Femur (tissue), 1 donor: ENCODE measurements at regions not wholly inside any gene's neighbourhood (a gene's known extent, or its start where the extent isn't known, plus 50 kb on each side); places are given as distances from the start of the nearest gene placed in this dataset.

Experiments
- DNase-seq: peaks from one replicate; pipeline ENCODE4 v3.0.0-alpha.2; 2017

DNA sequence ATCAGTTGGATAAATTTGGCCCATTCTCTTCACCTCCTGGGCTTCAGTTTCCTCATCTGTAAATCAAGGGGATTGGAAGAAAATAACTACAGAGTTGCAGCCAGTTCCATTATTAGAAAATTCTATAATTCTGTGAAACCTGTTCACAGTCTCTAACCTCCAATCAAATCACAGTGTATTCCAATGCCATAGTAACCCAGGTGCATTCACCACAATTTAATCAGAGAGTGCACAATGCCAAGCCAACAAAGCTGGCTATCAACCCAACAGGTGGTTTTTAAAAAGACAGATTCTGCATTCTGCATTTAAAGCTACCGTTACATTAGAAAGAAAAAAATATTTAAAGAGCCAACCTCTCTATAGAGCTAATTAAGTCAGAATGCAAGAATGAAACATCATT, 308.6 kb downstream of the RNF144A start:
- no peak for DNase-seq

DNA sequence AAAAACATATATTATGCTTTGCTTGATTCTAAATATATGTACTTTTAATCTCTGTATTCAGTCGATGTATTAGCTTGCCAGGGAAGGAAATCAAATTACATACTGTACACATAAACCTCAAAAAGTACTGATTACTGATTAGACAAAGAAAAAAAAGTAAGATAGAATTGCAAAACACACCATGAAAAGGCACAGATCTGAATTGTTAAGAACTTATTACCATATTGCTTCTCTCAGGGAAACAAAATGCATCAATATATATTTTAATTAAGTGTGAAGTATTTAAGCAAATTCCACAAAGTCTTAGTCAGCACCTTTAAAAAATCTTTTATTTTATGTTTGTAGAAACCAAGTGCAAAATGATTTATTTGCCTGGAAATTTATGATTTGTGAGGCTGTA, 309.3 kb downstream of the RNF144A start:
- DNase-seq = no peak

- DNase-seq = no peak
These were observed 315.9 kb downstream of the RNF144A start for GRCh38 chr2:7233126-7233525.

- DNase-seq = no peak
These were observed 320.3 kb downstream of the RNF144A start for GRCh38 chr2:7237466-7237865.

- DNase-seq = no peak
These were observed 321.9 kb downstream of the RNF144A start for GRCh38 chr2:7239078-7239477.

GRCh38 chr2:7241041-7241745, 324.0 kb downstream of the RNF144A start:
- DNase-seq = no peak

DNA sequence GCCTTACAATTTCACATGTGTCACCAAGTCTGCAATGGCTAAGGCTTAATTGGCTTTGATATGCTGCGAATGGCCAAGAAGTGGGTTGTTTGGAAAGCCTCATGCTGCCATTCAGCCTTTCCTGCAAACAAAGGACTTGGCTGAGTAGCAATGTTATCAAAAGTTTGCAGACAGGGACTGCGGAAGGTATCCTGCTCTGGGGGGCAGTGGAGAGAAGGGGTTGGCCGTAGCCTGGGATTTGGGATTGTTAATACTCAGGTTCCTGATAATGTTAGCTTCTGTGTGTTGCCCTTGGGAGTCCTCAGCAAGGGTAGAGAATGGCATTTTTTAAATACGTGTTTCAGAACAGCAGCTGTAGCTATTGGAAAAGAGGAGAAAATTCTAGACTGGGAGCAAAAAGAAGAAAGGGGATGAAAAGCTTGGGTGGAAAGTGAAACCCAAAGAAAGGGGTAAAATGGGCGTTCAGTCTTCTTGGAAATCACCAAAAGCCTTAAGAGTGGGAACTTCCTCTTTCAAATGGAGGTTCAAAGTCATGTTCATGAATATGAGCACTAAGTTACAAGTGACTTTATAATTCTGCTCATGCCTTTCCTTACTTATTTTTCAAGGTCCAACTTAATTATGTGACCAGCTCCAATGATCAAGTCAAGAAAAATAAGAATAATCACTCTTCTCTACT, 325.1 kb downstream of the RNF144A start:
- DNase-seq = no peak

- DNase-seq = no peak
These were observed 326.1 kb downstream of the RNF144A start for GRCh38 chr2:7243276-7243675.

GRCh38 chr2:7256377-7256776, 339.2 kb downstream of the RNF144A start:
- DNase-seq = no peak

GRCh38 chr2:7262727-7263126, 345.5 kb downstream of the RNF144A start:
- no peak for DNase-seq

- no peak for DNase-seq
These were observed 347.6 kb downstream of the RNF144A start for GRCh38 chr2:7264791-7265190.

- DNase-seq = no peak
These were observed 348.1 kb downstream of the RNF144A start for GRCh38 chr2:7265286-7265685.

DNA sequence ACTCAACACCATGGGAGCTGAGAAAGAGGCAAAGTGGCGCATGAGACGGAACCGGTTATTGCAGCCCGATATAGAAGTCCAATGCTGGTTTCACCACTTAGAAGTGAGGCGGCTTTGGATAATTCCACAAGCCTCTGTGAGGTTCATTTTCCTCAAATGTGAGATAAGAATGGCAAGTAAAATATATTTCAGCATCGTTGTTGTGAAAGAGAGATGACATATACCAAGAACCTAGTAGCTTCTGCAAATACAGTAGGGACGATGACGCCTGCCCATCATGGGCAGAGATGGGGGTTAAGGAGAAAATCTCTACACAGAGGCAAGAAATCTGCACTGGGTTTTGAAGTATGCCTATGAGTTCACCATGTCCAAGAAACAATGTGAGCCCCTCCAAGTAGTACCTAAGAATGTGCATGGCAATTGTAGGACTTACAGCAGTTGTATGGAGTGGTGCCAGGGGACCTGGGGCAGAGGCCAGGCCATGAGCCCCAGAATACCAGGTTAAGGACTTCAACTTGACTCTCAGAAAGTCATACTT, 352.0 kb downstream of the RNF144A start:
- no peak for DNase-seq

DNA sequence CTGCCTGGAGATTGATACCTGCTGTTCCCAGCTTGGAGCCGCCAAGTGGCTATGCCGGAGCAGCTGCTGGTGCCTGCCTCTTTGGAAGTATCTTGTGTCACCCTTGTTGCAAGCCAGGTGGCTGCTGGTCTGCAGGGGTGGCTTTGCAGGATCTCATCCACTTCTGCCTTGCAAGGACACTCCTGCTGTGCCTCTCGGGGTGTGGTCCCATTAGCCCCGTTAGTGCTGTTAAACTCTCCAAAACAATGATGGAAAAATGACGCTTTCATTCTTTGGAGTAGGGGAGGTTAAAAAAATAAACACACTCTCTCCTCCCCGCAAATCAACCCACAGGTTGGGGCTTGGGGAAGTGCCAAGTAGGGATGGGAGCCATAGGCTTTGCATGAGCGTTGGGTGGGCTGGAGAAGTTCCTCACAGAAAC, 352.8 kb downstream of the RNF144A start:
- no peak for DNase-seq

GRCh38 chr2:7272210-7272609, 355.0 kb downstream of the RNF144A start:
- no peak for DNase-seq

- DNase-seq = no peak
These were observed 361.8 kb downstream of the RNF144A start for GRCh38 chr2:7278984-7279383.

- no peak for DNase-seq
These were observed 362.3 kb downstream of the RNF144A start for GRCh38 chr2:7279421-7279949.

GRCh38 chr2:7280790-7281189, 363.6 kb downstream of the RNF144A start:
- DNase-seq = no peak

DNA sequence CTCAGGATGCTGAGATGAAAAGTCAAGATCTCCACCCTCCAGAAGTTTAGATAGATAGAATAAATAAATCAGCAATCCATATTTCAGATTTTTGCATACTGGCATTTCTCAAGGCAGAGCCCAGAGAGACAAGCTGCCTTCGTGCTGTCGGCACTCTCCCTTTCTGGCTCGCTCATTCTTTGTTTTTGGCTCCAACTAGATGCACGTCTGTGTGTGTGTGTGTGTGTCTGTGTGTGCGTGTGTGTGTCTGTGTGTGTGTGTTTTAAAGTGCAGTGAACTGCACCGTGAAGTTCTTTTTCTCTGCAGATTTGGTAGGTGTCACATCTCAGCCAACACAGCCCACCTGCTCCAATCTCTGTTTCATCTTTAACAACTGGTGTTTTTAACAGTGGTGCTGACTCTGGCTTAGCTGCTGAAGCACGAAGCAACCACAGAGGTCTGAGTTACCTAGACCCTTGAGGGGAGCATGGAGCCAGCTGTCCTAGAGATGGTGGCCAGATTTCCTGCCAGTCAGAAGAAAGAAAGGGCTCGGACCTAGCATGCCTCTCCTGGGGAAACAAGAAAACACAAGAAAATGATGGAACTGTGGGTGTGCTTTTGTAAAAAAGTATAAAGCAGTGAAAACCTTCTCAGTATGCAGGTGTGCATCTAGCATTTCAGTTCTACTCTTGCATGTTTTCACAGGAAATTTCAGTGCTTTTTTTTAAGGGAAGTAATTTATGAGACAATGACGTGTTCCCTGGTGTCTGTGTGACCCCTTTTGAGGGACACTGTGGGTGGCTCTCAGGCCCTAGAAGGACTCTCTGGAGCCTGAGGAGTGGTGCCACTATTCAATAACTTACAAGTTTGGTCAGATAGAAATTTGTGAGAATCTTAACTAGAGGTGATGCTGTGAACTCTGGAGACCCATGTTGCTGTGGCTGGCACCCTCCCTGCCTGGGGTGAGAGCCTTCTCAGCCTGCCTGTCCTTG, 364.3 kb downstream of the RNF144A start:
- DNase-seq = no peak

GRCh38 chr2:7286120-7286519, 368.9 kb downstream of the RNF144A start:
- no peak for DNase-seq

DNA sequence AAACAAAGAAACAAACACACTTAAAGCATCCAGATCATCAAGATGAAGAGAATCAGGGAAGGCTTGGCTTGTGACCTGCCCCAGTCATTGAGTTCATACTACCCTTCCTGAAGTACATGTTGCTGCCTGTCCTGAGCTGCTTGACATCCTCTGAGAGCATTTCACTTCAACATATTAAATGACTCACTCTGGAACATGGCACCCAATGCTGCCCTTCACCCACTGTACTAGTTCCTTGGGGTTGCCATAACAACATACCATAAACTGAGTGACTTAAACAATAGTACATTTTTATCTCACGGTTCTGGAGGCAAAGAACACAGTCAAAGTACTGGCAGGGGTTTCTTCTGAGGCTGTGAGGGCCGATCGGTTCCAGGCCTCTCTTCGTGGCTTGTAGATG, 371.3 kb downstream of the RNF144A start:
- DNase-seq = no peak

DNA sequence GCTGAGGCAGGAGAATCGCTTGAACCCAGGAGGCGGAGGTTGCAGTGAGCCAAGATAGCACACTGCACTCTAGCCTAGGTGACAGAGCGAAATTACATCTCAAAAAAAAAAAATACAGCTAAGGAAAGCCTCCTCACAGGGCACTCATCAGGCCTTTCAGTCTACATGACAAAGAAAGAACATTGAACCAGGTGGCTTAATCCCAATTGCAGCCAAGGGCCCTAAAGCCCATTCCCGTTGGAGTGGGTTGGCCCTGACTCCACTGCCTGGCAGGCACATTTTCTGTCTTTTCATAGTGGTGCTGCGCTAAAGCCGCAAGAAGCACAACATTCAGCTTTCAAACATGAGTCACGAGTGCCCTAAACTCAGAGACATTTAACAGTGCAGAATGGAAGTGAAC, 372.5 kb downstream of the RNF144A start:
- no peak for DNase-seq

DNA sequence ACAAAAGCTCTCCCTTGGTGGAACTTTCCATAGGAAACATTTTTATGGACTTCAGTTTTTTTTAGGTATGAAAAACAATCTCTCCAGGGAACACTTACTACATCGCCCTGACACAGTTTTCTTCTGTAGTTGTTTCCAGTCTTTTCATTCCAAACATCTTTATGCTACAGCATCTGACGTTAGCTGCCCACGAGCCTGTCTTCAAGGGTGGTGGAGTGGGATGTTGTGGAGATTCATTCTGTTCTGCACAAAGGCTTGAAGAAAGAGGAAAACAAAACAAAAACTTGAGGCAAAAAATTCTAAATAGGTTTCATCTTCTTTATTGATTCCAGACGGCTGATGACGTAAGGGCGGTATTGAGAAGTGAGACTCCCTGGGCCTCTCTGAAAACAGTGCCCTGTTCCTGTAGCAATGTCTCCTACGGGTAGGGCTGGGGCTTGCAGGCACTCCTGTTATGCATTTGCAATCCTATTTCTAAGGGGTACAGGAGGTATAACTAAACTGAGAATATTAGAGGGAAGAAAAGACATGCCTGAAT, 375.0 kb downstream of the RNF144A start:
- no peak for DNase-seq
